HUES64 (cell line): ENCODE measurements at regions not wholly inside any gene's neighbourhood (a gene's known extent, or its start where the extent isn't known, plus 50 kb on each side); places are given as distances from the start of the nearest gene placed in this dataset.

Experiments
- H3K27ac ChIP-seq: 2 replicates; pipeline ENCODE4 v1.7.0; 2013; ENCODE audit warnings: low read depth, low read length, inconsistent platforms
- H3K27me3 ChIP-seq: 2 replicates; pipeline ENCODE4 v1.6.1; 2013; ENCODE audit warnings: mild to moderate bottlenecking, low read length; ENCODE audit not compliant: insufficient read depth
- H3K36me3 ChIP-seq: 2 replicates; pipeline ENCODE4 v1.6.1; 2013; ENCODE audit warnings: mild to moderate bottlenecking, low read length; ENCODE audit not compliant: insufficient read depth
- H3K4me1 ChIP-seq: 2 replicates; pipeline ENCODE4 v1.6.1; 2013; ENCODE audit warnings: mild to moderate bottlenecking, low read length, moderate library complexity; ENCODE audit not compliant: insufficient read depth
- H3K4me3 ChIP-seq: 2 replicates; pipeline ENCODE4 v1.5.1; 2013; ENCODE audit warnings: mild to moderate bottlenecking, low read length, moderate library complexity
- H3K9ac ChIP-seq: 2 replicates; pipeline ENCODE4 v1.6.1; 2013; ENCODE audit warnings: mild to moderate bottlenecking, low read depth, low read length
- H3K9me3 ChIP-seq: 2 replicates; pipeline ENCODE4 v1.6.1; 2013; ENCODE audit warnings: low read depth, low read length; ENCODE audit not compliant: insufficient read depth
- WGBS: fragments of 150-250, 120-280 bp; methylation state at CpG from one replicate; pipeline ENCODE4 v1.1.7; 2013; ENCODE audit warnings: missing lambda C conversion rate; 5-methylcytosine and 5-hydroxymethylcytosine counted together

GRCh38 chr3:27865731-27866130 is 143.6 kb upstream of the EOMES start:
- Histone ChIP-seq H3K4me1 (no peaks in the 10 kb centered on the region), H3K27ac (no peak overlapping the region), H3K36me3 (no peaks in the 10 kb centered on the region), H3K9ac (no peak overlapping the region), H3K4me3 (no peak overlapping the region), H3K9me3 (0 out of 2 replicates have a peak, but pooled peaks cover 3% of the 10 kb centered on the region), H3K27me3 (no peaks in the 10 kb centered on the region)

GRCh38 chr3:27869152-27869551 is 147.0 kb upstream of the EOMES start:
- no peak overlapping the region for H3K4me3 ChIP-seq
- no peaks in the 10 kb centered on the region for H3K27me3 ChIP-seq
- 0 out of 2 replicates have a peak, but pooled peaks cover 3% of the 10 kb centered on the region for H3K9me3 ChIP-seq
- no peaks in the 10 kb centered on the region for H3K36me3 ChIP-seq
- H3K4me1 ChIP-seq: no peaks in the 10 kb centered on the region
- no peak overlapping the region for H3K27ac ChIP-seq
- no peak overlapping the region for H3K9ac ChIP-seq

- no peaks in the 10 kb centered on the region for H3K36me3 ChIP-seq
Observed at GRCh38 chr3:27877061-27878013, 155.2 kb upstream of the EOMES start.

GRCh38 chr3:27878014-27878383 is 155.9 kb upstream of the EOMES start:
- H3K27me3 ChIP-seq: no peaks in the 10 kb centered on the region
- H3K9ac ChIP-seq: no peak overlapping the region
- no peak overlapping the region for H3K4me3 ChIP-seq
- H3K9me3 ChIP-seq: no peaks in the 10 kb centered on the region
- H3K4me1 ChIP-seq: peaks cover 6% of the 10 kb centered on the region
- H3K27ac ChIP-seq: no peak overlapping the region
- no peaks in the 10 kb centered on the region for H3K36me3 ChIP-seq
- no CpG with 5 or more reads among the region's 1 CpG for WGBS

More at GRCh38 chr3:27877061-27878013, 155.2 kb upstream of the EOMES start:
- Histone ChIP-seq H3K27me3 (no peaks in the 10 kb centered on the region), H3K9me3 (no peaks in the 10 kb centered on the region), H3K4me3 (no peak overlapping the region), H3K4me1 (peaks cover 4% of the 10 kb centered on the region; the same call in 1 of the 2 replicates), H3K9ac (no peak overlapping the region), H3K27ac (no peak overlapping the region)
- 83% methylated on average over 7 of the region's 7 CpGs for WGBS

GRCh38 chr3:27880969-27881892 is 159.1 kb upstream of the EOMES start:
- no peak overlapping the region for H3K27ac ChIP-seq
- no peaks in the 10 kb centered on the region for H3K9me3 ChIP-seq
- H3K36me3 ChIP-seq: no peaks in the 10 kb centered on the region
- H3K4me1 ChIP-seq: peaks cover 29% of the 10 kb centered on the region
- no peak overlapping the region for H3K4me3 ChIP-seq
- peaks cover 4% of the 10 kb centered on the region; the same call in 1 of the 2 replicates for H3K27me3 ChIP-seq
- H3K9ac ChIP-seq: no peak overlapping the region
- 93% methylated on average over 7 of the region's 7 CpGs for WGBS

- 90% methylated on average over 1 of the region's 1 CpG for WGBS
- H3K27ac ChIP-seq: no peak overlapping the region
Observed at GRCh38 chr3:27883266-27883665, 161.1 kb upstream of the EOMES start.

GRCh38 chr3:27885641-27886040 is 163.5 kb upstream of the EOMES start:
- WGBS: no CpG with 5 or more reads among the region's 1 CpG
- H3K9me3 ChIP-seq: no peaks in the 10 kb centered on the region
- H3K27ac ChIP-seq: no peak overlapping the region; the same call in 1 of the 2 replicates
- peaks cover 38% of the 10 kb centered on the region for H3K4me1 ChIP-seq
- no peak overlapping the region for H3K9ac ChIP-seq
- H3K4me3 ChIP-seq: peak overlapping the region; percentile 22
- no peaks in the 10 kb centered on the region for H3K36me3 ChIP-seq
- peaks cover 8% of the 10 kb centered on the region; the same call in 1 of the 2 replicates for H3K27me3 ChIP-seq

More at GRCh38 chr3:27883266-27883665, 161.1 kb upstream of the EOMES start:
- H3K4me3 ChIP-seq: no peak overlapping the region
- no peak overlapping the region for H3K9ac ChIP-seq
- H3K4me1 ChIP-seq: peaks cover 38% of the 10 kb centered on the region
- no peaks in the 10 kb centered on the region for H3K9me3 ChIP-seq
- no peaks in the 10 kb centered on the region for H3K36me3 ChIP-seq
- H3K27me3 ChIP-seq: peaks cover 8% of the 10 kb centered on the region; the same call in 1 of the 2 replicates

GRCh38 chr3:27888562-27888961 is 166.4 kb upstream of the EOMES start:
- H3K27me3 ChIP-seq: peaks cover 8% of the 10 kb centered on the region; the same call in 1 of the 2 replicates
- no peaks in the 10 kb centered on the region for H3K36me3 ChIP-seq
- WGBS: 92% methylated on average over 2 of the region's 2 CpGs
- no peak overlapping the region for H3K27ac ChIP-seq
- no peak overlapping the region for H3K9ac ChIP-seq
- H3K4me1 ChIP-seq: peaks cover 30% of the 10 kb centered on the region
- H3K9me3 ChIP-seq: no peaks in the 10 kb centered on the region
- no peak overlapping the region for H3K4me3 ChIP-seq

- no peak overlapping the region for H3K4me3 ChIP-seq
- H3K9me3 ChIP-seq: no peaks in the 10 kb centered on the region
- peaks cover 8% of the 10 kb centered on the region; the same call in 1 of the 2 replicates for H3K27me3 ChIP-seq
- no peak overlapping the region for H3K27ac ChIP-seq
- H3K4me1 ChIP-seq: peaks cover 26% of the 10 kb centered on the region
- no peaks in the 10 kb centered on the region for H3K36me3 ChIP-seq
- no peak overlapping the region for H3K9ac ChIP-seq
- WGBS: 92% methylated on average over 4 of the region's 4 CpGs
Observed at GRCh38 chr3:27889745-27890144, 167.6 kb upstream of the EOMES start.

- Histone ChIP-seq H3K4me3 (no peak overlapping the region), H3K4me1 (no peaks in the 10 kb centered on the region), H3K27ac (no peak overlapping the region), H3K9ac (no peak overlapping the region), H3K27me3 (no peaks in the 10 kb centered on the region), H3K9me3 (no peaks in the 10 kb centered on the region), H3K36me3 (no peaks in the 10 kb centered on the region)
- WGBS: 91% methylated on average over 2 of the region's 2 CpGs
Observed at GRCh38 chr3:27900316-27900715, 178.2 kb upstream of the EOMES start.

GRCh38 chr3:27903446-27903845 is 181.3 kb upstream of the EOMES start:
- H3K36me3 ChIP-seq: no peaks in the 10 kb centered on the region
- H3K9ac ChIP-seq: no peak overlapping the region
- H3K27me3 ChIP-seq: no peaks in the 10 kb centered on the region
- H3K27ac ChIP-seq: no peak overlapping the region
- peaks cover 10% of the 10 kb centered on the region; the same call in 1 of the 2 replicates for H3K4me1 ChIP-seq
- WGBS: 100% methylated on average over 2 of the region's 3 CpGs
- H3K9me3 ChIP-seq: no peaks in the 10 kb centered on the region
- H3K4me3 ChIP-seq: no peak overlapping the region
